ENCODE measurements at regions not wholly inside any gene's neighbourhood (a gene's known extent, or its start where the extent isn't known, plus 50 kb on each side); places are given as distances from the start of the nearest gene placed in this dataset.

- in situ Hi-C loops (cut with MboI): no loop called here
- ChIA-PET CTCF (ENCODE audit: low intra/inter-chr PET ratio) (no interaction called here), POLR2A (no interaction called here)
- Histone ChIP-seq H3K9me1 (ENCODE audit: control insufficient read depth, insufficient read depth, low read length) (no peaks in the 10 kb centered on the region), H3K9me3 (replicated peaks; ENCODE audit: control insufficient read depth, insufficient read depth, low read depth, low read length) (no peaks in the 10 kb centered on the region), H2AFZ (ENCODE audit: low read depth, low read length) (no peak overlapping the region), H3K4me3 (no peak overlapping the region), H3K4me2 (ENCODE audit: insufficient read depth, low read length) (no peak overlapping the region), H3K36me3 (ENCODE audit: control insufficient read depth, insufficient read depth, low read length) (no peaks in the 10 kb centered on the region), H3K27ac (ENCODE audit: extremely low read depth, low read depth, low read length) (no peak overlapping the region), H3K4me1 (replicated peaks in 1 of 2; ENCODE audit: control insufficient read depth in 2 of 2, insufficient read depth in 2 of 2, low read length in 2 of 2) (no peaks in the 10 kb centered on the region), H3K27me3 (ENCODE audit: control insufficient read depth in 2 of 2, insufficient read depth in 2 of 2, low read length in 2 of 2) (no peaks in the 10 kb centered on the region), H4K20me1 (replicated peaks; ENCODE audit: control insufficient read depth, insufficient read depth, low read length) (no peaks in the 10 kb centered on the region), H3K9ac (ENCODE audit: insufficient read depth in 1 of 2, low read depth in 2 of 2, low read length in 2 of 2) (no peak overlapping the region), H3K79me2 (ENCODE audit: control insufficient read depth, insufficient read depth, low read length) (no peaks in the 10 kb centered on the region)
- TF ChIP-seq GABPB2 (CRISPR knock-in tag; conservative IDR thresholded peaks at IDR 0.05) (no peak), ZNF277 (CRISPR knock-in tag; IDR thresholded peaks at IDR 0.05; ENCODE audit: borderline replicate concordance) (no peak), LARP7 (IDR thresholded peaks at IDR 0.05) (no peak)
- BruUV-seq (replicated peaks): no TSS peak
- ATAC-seq: no peak
- no peak for FAIRE-seq
- intact Hi-C loops (cut with micrococcal nuclease): no loop called here
- WGBS (ENCODE audit: insufficient coverage, low coverage, missing lambda C conversion rate): 3% methylated on average over 2 of the region's 2 CpGs
- DNase-seq (ENCODE audit: extremely low read depth in 1 of 4, low spot score in 3 of 4): no peak
Measured at GRCh38 chr9:104025945-104026344, 68.2 kb upstream of the SMC2 start.

- no peaks in the 10 kb centered on the region for H3K9me1 ChIP-seq (ENCODE audit: control insufficient read depth, insufficient read depth, low read length)
- in situ Hi-C loops (cut with MboI) (no loop called here), intact Hi-C loops (cut with micrococcal nuclease) (no loop called here)
- no TSS peak for BruUV-seq (replicated peaks)
- no peak for FAIRE-seq
- no peaks in the 10 kb centered on the region for H3K36me3 ChIP-seq (ENCODE audit: control insufficient read depth, insufficient read depth, low read length)
- H3K4me1 ChIP-seq (replicated peaks in 1 of 2; ENCODE audit: control insufficient read depth in 2 of 2, insufficient read depth in 2 of 2, low read length in 2 of 2): no peaks in the 10 kb centered on the region
- no peak for DNase-seq (ENCODE audit: extremely low read depth in 1 of 4, low spot score in 3 of 4)
- H3K27me3 ChIP-seq (ENCODE audit: control insufficient read depth in 2 of 2, insufficient read depth in 2 of 2, low read length in 2 of 2): no peaks in the 10 kb centered on the region
- no peak overlapping the region for H2AFZ ChIP-seq (ENCODE audit: low read depth, low read length)
- no peaks in the 10 kb centered on the region for H3K9me3 ChIP-seq (replicated peaks; ENCODE audit: control insufficient read depth, insufficient read depth, low read depth, low read length)
- no peak overlapping the region for H3K27ac ChIP-seq (ENCODE audit: extremely low read depth, low read depth, low read length)
- no peak overlapping the region for H3K4me3 ChIP-seq
- H3K9ac ChIP-seq (ENCODE audit: insufficient read depth in 1 of 2, low read depth in 2 of 2, low read length in 2 of 2): no peak overlapping the region
- no peaks in the 10 kb centered on the region for H3K79me2 ChIP-seq (ENCODE audit: control insufficient read depth, insufficient read depth, low read length)
- POLR2A ChIA-PET: no interaction called here
- H3K4me2 ChIP-seq (ENCODE audit: insufficient read depth, low read length): no peak overlapping the region
- no peak for ATAC-seq
- no peaks in the 10 kb centered on the region for H4K20me1 ChIP-seq (replicated peaks; ENCODE audit: control insufficient read depth, insufficient read depth, low read length)
- WGBS (ENCODE audit: insufficient coverage, low coverage, missing lambda C conversion rate): 2% methylated on average over 5 of the region's 5 CpGs
- CTCF ChIA-PET (ENCODE audit: low intra/inter-chr PET ratio): interaction anchor here (0.7 kb wide), 1 partner anchor 174 kb away, joined by 3 read pairs; no protein-coding TSS in a partner anchor
- TF ChIP-seq MECOM (CRISPR knock-in tag; IDR thresholded peaks at IDR 0.05): no peak
- no peak for TF ChIP-seq UBTF (IDR thresholded peaks at IDR 0.05; ENCODE audit: borderline replicate concordance in 1 of 2, low read depth in 2 of 2, low read length in 2 of 2)
- no peak for TF ChIP-seq HDGF (IDR thresholded peaks at IDR 0.05)
- TF ChIP-seq KAT2B (IDR thresholded peaks at IDR 0.05; ENCODE audit: low read depth, low read length): no peak
- TF ChIP-seq TEAD4 (IDR thresholded peaks at IDR 0.05; ENCODE audit: low read length): no peak
- TF ChIP-seq TEAD4 (CRISPR knock-in tag; IDR thresholded peaks at IDR 0.05; ENCODE audit: borderline replicate concordance): no peak
- TF ChIP-seq E2F3 (CRISPR knock-in tag; IDR thresholded peaks at IDR 0.05): no peak
- no peak for TF ChIP-seq KDM4B (IDR thresholded peaks at IDR 0.05; ENCODE audit: borderline replicate concordance in 2 of 2, low read depth in 1 of 2)
- TF ChIP-seq KHSRP (IDR thresholded peaks at IDR 0.05): no peak
Measured at GRCh38 chr9:104027295-104027694, 66.8 kb upstream of the SMC2 start.
